Stomach (tissue), 8 donors: ENCODE measurements at regions not wholly inside any gene's neighbourhood (a gene's known extent, or its start where the extent isn't known, plus 50 kb on each side); places are given as distances from the start of the nearest gene placed in this dataset.
A peak's percentile ranks its signal among the peaks of the same experiment; 100 is the strongest.

Source experiments
- DNase-seq, 2 donors: peaks; one replicate each; pipeline versions ENCODE4 v3.0.0 to v3.0.0-alpha.2; 2013 to 2019
- H3K27ac ChIP-seq, 5 donors: fragments of 200-600 bp in 4 of 5; sonication (generic) in 4 of 5; one replicate each; pipeline ENCODE4 v1.5.1; 2013 to 2019; ENCODE audit warnings: mild to moderate bottlenecking in 1 of 5, moderate library complexity in 1 of 5
- H3K27me3 ChIP-seq, 3 donors: fragments of 200-600 bp; sonication (generic); one replicate each; pipeline ENCODE4 v1.5.1; 2017 to 2019; ENCODE audit warnings: mixed run types in 1 of 3
- H3K36me3 ChIP-seq, 4 donors: fragments of 200-600 bp; sonication (generic); 1 replicate in 3 of 4; 2 replicates in 1 of 4; pipeline ENCODE4 v1.5.1; 2016 to 2019
- H3K4me1 ChIP-seq, 4 donors: fragments of 200-600 bp; sonication (generic); one replicate each; pipeline ENCODE4 v1.5.1; 2016 to 2019
- H3K4me3 ChIP-seq, 4 donors: fragments of 200-600 bp; sonication (generic) in 3 of 4; one replicate each; pipeline ENCODE4 v1.5.1; 2016 to 2019; ENCODE audit warnings: mild to moderate bottlenecking in 1 of 4
- H3K9me3 ChIP-seq, 4 donors: fragments of 200-600 bp; sonication (generic); one replicate each; pipeline ENCODE4 v1.5.1; 2016 to 2019
- CTCF ChIP-seq, 7 experiments: fragments of 450-650 bp in 4 of 7; fragments of 200-600 bp in 3 of 7; sonication (generic) in 3 of 7; IDR thresholded peaks; one replicate each; pipeline ENCODE4 v1.5.1; 2016 to 2019; ENCODE audit warnings: antibody characterized with exemption in 7 of 7, control low read depth in 2 of 7, mild to moderate bottlenecking in 1 of 7
- EP300 ChIP-seq: sonication (generic); formaldehyde crosslinking; IDR thresholded peaks from one replicate; pipeline ENCODE4 v1.6.1; 2017; ENCODE audit warnings: antibody characterized with exemption
- POLR2A ChIP-seq, 4 donors: fragments of 450-650 bp; IDR thresholded peaks; one replicate each; pipeline ENCODE4 v1.6.1; 2016; ENCODE audit warnings: antibody characterized with exemption in 4 of 4, control low read depth in 2 of 4, mild to moderate bottlenecking in 1 of 4, moderate library complexity in 1 of 4
- POLR2AphosphoS5 ChIP-seq, 3 donors: sonication (generic); formaldehyde crosslinking; IDR thresholded peaks; one replicate each; pipeline ENCODE4 v1.6.1; 2016; ENCODE audit warnings: antibody characterized with exemption in 3 of 3
- WGBS, 5 donors: extraction: QIAGEN DNeasy Blood & Tissue Kit in 3 of 5; methylation state at CpG; one replicate each; pipeline versions ENCODE4 v1.1.5 to v1.1.7; 2013 to 2018; 5-methylcytosine and 5-hydroxymethylcytosine counted together
- intact Hi-C: fragments of 100-400 bp; cut with DNase I; formaldehyde crosslinking; loops from one replicate; pipeline ENCODE4 v1.15.1; 2023; ENCODE audit warnings: low total_unique reads
- donor health status: healthy with polysubstance abuse.
- donor health status: Bipolar disorder and iron deficiency.
- donor health status: healthy.

DNA sequence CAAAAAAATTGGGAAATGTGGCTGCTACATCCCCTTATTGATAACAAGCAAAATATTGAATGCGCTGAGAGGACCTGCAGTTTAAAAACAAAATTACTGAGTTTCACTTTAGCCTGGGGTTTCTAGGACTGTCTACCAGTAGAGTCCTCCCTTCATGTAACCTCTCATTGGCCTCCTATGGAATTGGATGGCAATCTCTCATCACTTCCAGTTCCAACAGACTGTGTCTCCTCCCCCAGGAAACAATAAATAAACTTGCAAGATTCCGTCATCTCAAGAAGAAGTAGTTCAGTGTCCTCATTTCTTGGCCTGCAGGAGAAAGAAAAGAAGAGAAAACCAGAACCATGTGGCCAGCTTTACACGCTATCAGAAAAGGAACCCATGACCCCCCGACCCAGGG, 123.8 kb downstream of the TLE3 start:
- DNase-seq = no peak
- 52 to 66% (median 60%) methylated on average over 4 of the region's 4 CpGs for WGBS, 5 donors
- no peaks in the 10 kb centered on the region for H3K36me3 ChIP-seq
- H3K4me3 ChIP-seq = no peak overlapping the region
- no peaks in the 10 kb centered on the region for H3K4me1 ChIP-seq
- peaks cover 0 to 26% (median 0%) of the 10 kb centered on the region in 3 donors for H3K27me3 ChIP-seq
- intact Hi-C loops = no loop called here
- H3K27ac ChIP-seq = no peak overlapping the region
- H3K9me3 ChIP-seq = no peaks in the 10 kb centered on the region
- TF ChIP-seq CTCF (IDR thresholded peaks at IDR 0.05) (no peak), POLR2AphosphoS5 (IDR thresholded peaks at IDR 0.05) (no peak), POLR2A (IDR thresholded peaks at IDR 0.05) (no peak), EP300 (no peak)

DNA sequence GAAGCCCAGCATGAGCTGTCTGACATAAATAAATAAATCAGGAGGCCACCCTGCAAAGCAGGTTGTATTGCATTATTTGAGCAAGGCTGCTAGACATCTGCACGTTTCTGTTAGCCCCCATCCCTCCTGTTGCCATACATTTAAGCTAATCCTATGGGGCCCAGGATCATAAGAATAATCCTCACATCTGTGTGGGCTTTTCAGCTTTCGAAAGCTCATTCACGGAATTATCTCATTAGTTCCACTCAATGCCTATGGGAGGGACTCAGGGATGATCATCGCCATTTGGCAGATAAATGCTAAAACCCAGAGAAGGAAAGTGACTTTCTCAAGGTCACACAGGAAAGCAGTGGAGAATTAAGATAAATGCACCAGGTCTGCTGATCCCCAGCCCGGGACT, 123.4 kb downstream of the TLE3 start:
- TF ChIP-seq POLR2A (IDR thresholded peaks at IDR 0.05) (no peak), POLR2AphosphoS5 (IDR thresholded peaks at IDR 0.05) (no peak), CTCF (IDR thresholded peaks at IDR 0.05) (no peak), EP300 (no peak)
- Histone ChIP-seq H3K4me3 (no peak overlapping the region), H3K36me3 (no peaks in the 10 kb centered on the region), H3K9me3 (no peaks in the 10 kb centered on the region), H3K27me3 (peaks cover 0 to 26% (median 0%) of the 10 kb centered on the region in 3 donors), H3K27ac (no peak overlapping the region), H3K4me1 (no peaks in the 10 kb centered on the region)
- intact Hi-C loops = no loop called here
- 56 to 66% (median 60%) methylated on average over 5 of the region's 5 CpGs for WGBS, 5 donors
- no peak for DNase-seq

- no peaks in the 10 kb centered on the region for H3K36me3 ChIP-seq
- intact Hi-C loops = no loop called here
- peak in 1 of 2 donors; percentile 86 for DNase-seq
- no peaks in the 10 kb centered on the region for H3K9me3 ChIP-seq
- no peak for TF ChIP-seq CTCF (IDR thresholded peaks at IDR 0.05)
- TF ChIP-seq POLR2A (IDR thresholded peaks at IDR 0.05) = no peak
- no peak for TF ChIP-seq EP300
- no peak for TF ChIP-seq POLR2AphosphoS5 (IDR thresholded peaks at IDR 0.05)
- WGBS, 5 donors = 21 to 33% (median 24%) methylated on average over 7 of the region's 7 CpGs
- H3K27ac ChIP-seq = no peak overlapping the region
- peaks cover 0 to 34% (median 0%) of the 10 kb centered on the region in 3 donors for H3K27me3 ChIP-seq
- H3K4me3 ChIP-seq = no peak overlapping the region
- H3K4me1 ChIP-seq = no peaks in the 10 kb centered on the region
These were observed 121.2 kb downstream of the TLE3 start for GRCh38 chr15:69976366-69976994.

GRCh38 chr15:69978603-69979002, 119.1 kb downstream of the TLE3 start:
- Histone ChIP-seq H3K4me3 (no peak overlapping the region), H3K36me3 (no peaks in the 10 kb centered on the region), H3K27ac (no peak overlapping the region), H3K27me3 (peaks cover 0 to 56% (median 9%) of the 10 kb centered on the region in 3 donors), H3K4me1 (no peaks in the 10 kb centered on the region), H3K9me3 (no peaks in the 10 kb centered on the region)
- 77 to 87% (median 80%) methylated on average over 6 to 7 of the region's 7 CpGs for WGBS, 5 donors
- intact Hi-C loops = no loop called here
- DNase-seq = no peak
- TF ChIP-seq EP300 = no peak
- TF ChIP-seq CTCF (IDR thresholded peaks at IDR 0.05) = no peak
- no peak for TF ChIP-seq POLR2A (IDR thresholded peaks at IDR 0.05)
- TF ChIP-seq POLR2AphosphoS5 (IDR thresholded peaks at IDR 0.05) = no peak
